H1 (cell line): ENCODE measurements at regions not wholly inside any gene's neighbourhood (a gene's known extent, or its start where the extent isn't known, plus 50 kb on each side); places are given as distances from the start of the nearest gene placed in this dataset.

Experiments
- CTCF ChIA-PET: fragments of 300-600 bp; sonication (Branson Sonifier 250); formaldehyde crosslinking; loops from one replicate; lab custom pipeline; 2021; ENCODE audit not compliant: partially characterized antibody; lab: Charles Lee
- POLR2A ChIA-PET: fragments of 300-600 bp; sonication (Branson Sonifier 250); formaldehyde crosslinking; loops from one replicate; lab custom pipeline; 2021; ENCODE audit warnings: inconsistent platforms; ENCODE audit not compliant: partially characterized antibody; lab: Charles Lee
- DNase-seq, 2 experiments: peaks; one replicate each; pipeline versions ENCODE4 v3.0.0 to v3.0.0-alpha.2; 2010 to 2022; ENCODE audit warnings: low spot score in 2 of 2, low read depth in 1 of 2, mixed read lengths in 1 of 2
- FAIRE-seq: peaks from 2 replicates; lab custom pipeline; 2011; peaks lifted over from hg19 to GRCh38; lab: Jason Lieb, UNC
- H2AFZ ChIP-seq: 2 replicates; pipeline ENCODE4 v1.8.1; 2012; ENCODE audit warnings: low read length, inconsistent platforms
- H2AK5ac ChIP-seq: 2 replicates; pipeline ENCODE4 v1.6.1; 2013; ENCODE audit warnings: low read depth, low read length
- H2BK120ac ChIP-seq: replicated peaks from 2 replicates; pipeline ENCODE3; 2013; ENCODE audit warnings: low read depth, low read length, inconsistent platforms
- H2BK12ac ChIP-seq: 2 replicates; pipeline ENCODE4 v1.6.1; 2013; ENCODE audit warnings: low read depth, low read length
- H2BK15ac ChIP-seq: 2 replicates; pipeline ENCODE4 v1.6.1; 2013; ENCODE audit warnings: low read length
- H2BK20ac ChIP-seq: 2 replicates; pipeline ENCODE4 v1.6.1; 2013; ENCODE audit warnings: low read length
- H2BK5ac ChIP-seq: 2 replicates; pipeline ENCODE4 v1.6.1; 2013; ENCODE audit warnings: low read depth, low read length
- H3K14ac ChIP-seq: 2 replicates; pipeline ENCODE4 v1.6.1; 2013; ENCODE audit warnings: inconsistent platforms; ENCODE audit not compliant: insufficient read length
- H3K18ac ChIP-seq: 2 replicates; pipeline ENCODE4 v1.6.1; 2013; ENCODE audit warnings: low read length; ENCODE audit errors: extremely low read depth
- H3K23ac ChIP-seq: 2 replicates; pipeline ENCODE4 v1.6.1; 2013; ENCODE audit warnings: inconsistent platforms; ENCODE audit not compliant: insufficient read length
- H3K23me2 ChIP-seq: 2 replicates; pipeline ENCODE4 v1.6.1; 2013; ENCODE audit warnings: low read depth, low read length
- H3K27ac ChIP-seq: 2 replicates; pipeline ENCODE4 v1.6.1; 2011; ENCODE audit warnings: low read depth, low read length, inconsistent platforms
- H3K27me3 ChIP-seq, 4 experiments: replicated peaks in 1 of 4; 1 replicate in 1 of 4; 2 replicates in 3 of 4; pipeline versions ENCODE4 v1.6.1 to v1.8.1; 2011 to 2013; ENCODE audit warnings: low read length in 3 of 4, mild to moderate bottlenecking in 3 of 4, inconsistent platforms in 2 of 4, mixed read lengths in 2 of 4, moderate library complexity in 1 of 4; ENCODE audit not compliant: control insufficient read depth in 3 of 4, insufficient read depth in 3 of 4; ENCODE audit errors: extremely low read depth in 1 of 4
- H3K36me3 ChIP-seq, 4 experiments: 2 replicates each; pipeline versions ENCODE4 v1.6.1 to v1.8.1; 2011 to 2013; ENCODE audit warnings: mild to moderate bottlenecking in 4 of 4, low read length in 3 of 4, moderate library complexity in 2 of 4, control low read depth in 1 of 4, inconsistent platforms in 1 of 4; ENCODE audit not compliant: insufficient read depth in 4 of 4, control insufficient read depth in 2 of 4
- H3K4ac ChIP-seq: replicated peaks from 2 replicates; pipeline ENCODE3; 2013; ENCODE audit warnings: low read length, low read depth, mixed read lengths, inconsistent platforms; ENCODE audit not compliant: insufficient read length
- H3K4me1 ChIP-seq, 4 experiments: replicated peaks in 1 of 4; 1 replicate in 1 of 4; 2 replicates in 3 of 4; pipeline versions ENCODE4 v1.6.1 to v1.8.1; 2011 to 2013; ENCODE audit warnings: low read length in 3 of 4, inconsistent platforms in 2 of 4, mixed read lengths in 1 of 4; ENCODE audit not compliant: insufficient read depth in 4 of 4, control insufficient read depth in 3 of 4
- H3K4me2 ChIP-seq, 2 experiments: 2 replicates each; pipeline versions ENCODE4 v1.6.1 to v1.8.1; 2011 to 2013; ENCODE audit warnings: low read depth in 2 of 2, low read length in 2 of 2, control low read depth in 1 of 2, inconsistent platforms in 1 of 2, mild to moderate bottlenecking in 1 of 2; ENCODE audit not compliant: insufficient read depth in 1 of 2
- H3K4me3 ChIP-seq, 4 experiments: fragments of 200-600, 300-600 bp in 1 of 4; sonication (generic), shearing (Covaris generic), sonication (Bioruptor Twin) in 1 of 4; 2 replicates each; pipeline versions ENCODE4 v1.5.1 to v1.8.1; 2011 to 2016; ENCODE audit warnings: low read length in 4 of 4, low read depth in 3 of 4, control low read depth in 2 of 4, inconsistent platforms in 2 of 4, mild to moderate bottlenecking in 2 of 4, mixed read lengths in 1 of 4, moderate library complexity in 1 of 4; ENCODE audit not compliant: insufficient read depth in 2 of 4; ENCODE audit errors: extremely low read depth in 1 of 4
- H3K56ac ChIP-seq: replicated peaks from 2 replicates; pipeline ENCODE3; 2013; ENCODE audit warnings: low read depth, mild to moderate bottlenecking, mixed read lengths, low read length, inconsistent platforms; ENCODE audit not compliant: insufficient read length
- H3K79me1 ChIP-seq: 2 replicates; pipeline ENCODE4 v1.6.1; 2013; ENCODE audit warnings: low read depth, low read length, control low read depth
- H3K79me2 ChIP-seq, 2 experiments: 2 replicates each; pipeline versions ENCODE4 v1.6.1 to v1.8.1; 2012 to 2013; ENCODE audit warnings: low read length in 2 of 2, mild to moderate bottlenecking in 2 of 2, inconsistent platforms in 1 of 2; ENCODE audit not compliant: insufficient read depth in 2 of 2, control insufficient read depth in 1 of 2
- H3K9ac ChIP-seq, 4 experiments: replicated peaks in 1 of 4; 1 replicate in 1 of 4; 2 replicates in 3 of 4; pipeline versions ENCODE4 v1.6.1 to v1.8.1; 2011 to 2013; ENCODE audit warnings: low read depth in 3 of 4, low read length in 3 of 4, control low read depth in 2 of 4, mild to moderate bottlenecking in 2 of 4, moderate library complexity in 2 of 4, inconsistent platforms in 1 of 4; ENCODE audit errors: extremely low read depth in 1 of 4
- H3K9me3 ChIP-seq, 2 experiments: 2 replicates each; pipeline versions ENCODE4 v1.6.1 to v1.8.1; 2012 to 2013; ENCODE audit warnings: mild to moderate bottlenecking in 2 of 2, moderate library complexity in 2 of 2, control low read depth in 1 of 2, inconsistent platforms in 1 of 2, low read depth in 1 of 2, low read length in 1 of 2, mixed read lengths in 1 of 2; ENCODE audit not compliant: insufficient read depth in 2 of 2
- H4K20me1 ChIP-seq, 2 experiments: replicated peaks in 1 of 2; 2 replicates each; pipeline versions ENCODE3 to v1.8.1; 2011 to 2013; ENCODE audit warnings: inconsistent platforms in 2 of 2, low read length in 2 of 2, mild to moderate bottlenecking in 1 of 2; ENCODE audit not compliant: insufficient read depth in 2 of 2, control insufficient read depth in 1 of 2
- H4K5ac ChIP-seq: 2 replicates; pipeline ENCODE4 v1.6.1; 2013; ENCODE audit warnings: low read length, low read depth, mixed read lengths, inconsistent platforms; ENCODE audit not compliant: insufficient read length
- H4K8ac ChIP-seq: 2 replicates; pipeline ENCODE4 v1.8.0; 2013; ENCODE audit warnings: mild to moderate bottlenecking, moderate library complexity, low read length, inconsistent platforms; ENCODE audit not compliant: insufficient read depth; ENCODE audit errors: extremely low read depth
- H4K91ac ChIP-seq: replicated peaks from 2 replicates; pipeline ENCODE3; 2013; ENCODE audit warnings: low read length, mixed read lengths, inconsistent platforms; ENCODE audit not compliant: insufficient read length
- CTCF ChIP-seq, 3 experiments: IDR thresholded peaks; 1 replicate in 2 of 3; 2 replicates in 1 of 3; pipeline versions ENCODE4 v1.5.1 to v1.6.1; 2011; ENCODE audit warnings: low read length in 3 of 3, mild to moderate bottlenecking in 3 of 3, inconsistent platforms in 2 of 3, low read depth in 1 of 3, moderate library complexity in 1 of 3; ENCODE audit not compliant: insufficient read depth in 1 of 3; ENCODE audit errors: control extremely low read depth in 1 of 3
- EZH2 ChIP-seq: fragments of 200-600 bp; sonication (generic); IDR thresholded peaks from 2 replicates; pipeline ENCODE4 v1.7.1; 2012; ENCODE audit warnings: low read depth, mild to moderate bottlenecking, moderate library complexity, low read length, inconsistent platforms; ENCODE audit not compliant: severe bottlenecking
- FOSL1 ChIP-seq: IDR thresholded peaks from 2 replicates; pipeline ENCODE4 v1.6.1; 2011; ENCODE audit warnings: mild to moderate bottlenecking, low read depth, low read length, moderate library complexity; ENCODE audit not compliant: insufficient read depth
- HDAC6 ChIP-seq: IDR thresholded peaks from one replicate; pipeline ENCODE4 v1.7.1; 2012; ENCODE audit warnings: low read depth, mild to moderate bottlenecking, inconsistent platforms, low read length, moderate library complexity
- JUND ChIP-seq: IDR thresholded peaks from 2 replicates; pipeline ENCODE4 v1.6.1; 2011; ENCODE audit warnings: mild to moderate bottlenecking, improper control_type of control experiment, low read length
- KDM1A ChIP-seq: fragments of 200-600, 300-600 bp; sonication (generic); IDR thresholded peaks from 2 replicates; pipeline ENCODE4 v1.7.1; 2016; ENCODE audit warnings: mild to moderate bottlenecking, low read length, borderline replicate concordance
- POLR2A ChIP-seq, 2 experiments: IDR thresholded peaks; 1 replicate in 1 of 2; 2 replicates in 1 of 2; pipeline ENCODE4 v1.6.1; 2011; ENCODE audit warnings: low read depth in 2 of 2, low read length in 2 of 2, mild to moderate bottlenecking in 2 of 2; ENCODE audit errors: control extremely low read depth in 1 of 2
- SUZ12 ChIP-seq: fragments of 200-600 bp; sonication (generic); IDR thresholded peaks from 2 replicates; pipeline ENCODE4 v1.6.1; 2012; ENCODE audit warnings: mild to moderate bottlenecking, inconsistent platforms, low read length, moderate library complexity, mixed read lengths
- TAF1 ChIP-seq: IDR thresholded peaks from 2 replicates; pipeline ENCODE4 v1.6.1; 2011; ENCODE audit warnings: mild to moderate bottlenecking, low read depth, low read length
- ZNF274 ChIP-seq: IDR thresholded peaks from 2 replicates; pipeline ENCODE4 v1.7.0; 2012; ENCODE audit warnings: low read length, borderline replicate concordance; ENCODE audit errors: extremely low read depth
- TF ChIP-seq, protein P1 (sequence below): IDR thresholded peaks from 2 replicates; pipeline ENCODE4 v1.6.1; 2012; ENCODE audit warnings: low read length, inconsistent platforms

- FAIRE-seq = no peak
- TF ChIP-seq JUND (no peak), EZH2 (no peak), HDAC6 (no peak), CTCF (IDR thresholded peaks at IDR 0.05; ENCODE audit: control extremely low read depth in 1 of 3, insufficient read depth in 1 of 3, low read depth in 1 of 3, low read length in 3 of 3) (no peak), SUZ12 (no peak), TAF1 (no peak), POLR2A (IDR thresholded peaks at IDR 0.05; ENCODE audit: control extremely low read depth in 1 of 2, low read depth in 2 of 2, low read length in 2 of 2) (no peak), FOSL1 (no peak), ZNF274 (no peak), KDM1A (no peak)
- TF ChIP-seq, protein P1, sequence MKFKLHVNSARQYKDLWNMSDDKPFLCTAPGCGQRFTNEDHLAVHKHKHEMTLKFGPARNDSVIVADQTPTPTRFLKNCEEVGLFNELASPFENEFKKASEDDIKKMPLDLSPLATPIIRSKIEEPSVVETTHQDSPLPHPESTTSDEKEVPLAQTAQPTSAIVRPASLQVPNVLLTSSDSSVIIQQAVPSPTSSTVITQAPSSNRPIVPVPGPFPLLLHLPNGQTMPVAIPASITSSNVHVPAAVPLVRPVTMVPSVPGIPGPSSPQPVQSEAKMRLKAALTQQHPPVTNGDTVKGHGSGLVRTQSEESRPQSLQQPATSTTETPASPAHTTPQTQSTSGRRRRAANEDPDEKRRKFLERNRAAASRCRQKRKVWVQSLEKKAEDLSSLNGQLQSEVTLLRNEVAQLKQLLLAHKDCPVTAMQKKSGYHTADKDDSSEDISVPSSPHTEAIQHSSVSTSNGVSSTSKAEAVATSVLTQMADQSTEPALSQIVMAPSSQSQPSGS = no peak
These were observed 158.6 kb upstream of the RORA start for GRCh38 chr15:61387675-61388074.

More at GRCh38 chr15:61387675-61388074, 158.6 kb upstream of the RORA start:
- no peak overlapping the region for H2BK15ac ChIP-seq
- H4K20me1 ChIP-seq = no peaks in the 10 kb centered on the region
- no peak overlapping the region for H4K5ac ChIP-seq
- CTCF ChIA-PET = interaction anchor here (1.3 kb wide), 1 partner anchor 20 kb away, joined by 3 read pairs; no protein-coding TSS in a partner anchor
- no peak overlapping the region for H2BK5ac ChIP-seq
- no peak overlapping the region for H3K14ac ChIP-seq
- no peak overlapping the region for H3K4me3 ChIP-seq
- H2BK120ac ChIP-seq = no peak overlapping the region
- no peaks in the 10 kb centered on the region for H3K36me3 ChIP-seq
- no peak overlapping the region for H2BK12ac ChIP-seq
- H3K4me2 ChIP-seq = no peak overlapping the region
- no peak overlapping the region for H4K91ac ChIP-seq
- no peak overlapping the region for H4K8ac ChIP-seq
- no peaks in the 10 kb centered on the region for H3K4me1 ChIP-seq
- no peak overlapping the region for H3K9ac ChIP-seq
- H3K9me3 ChIP-seq = peaks cover 0 to 3% of the 10 kb centered on the region in 2 experiments; a peak in 1 of 4 replicates
- no peak overlapping the region for H3K23ac ChIP-seq
- no peaks in the 10 kb centered on the region for H3K79me2 ChIP-seq
- no peaks in the 10 kb centered on the region for H3K23me2 ChIP-seq
- H3K27me3 ChIP-seq = no peaks in the 10 kb centered on the region
- no peak overlapping the region for H2AK5ac ChIP-seq
- no peaks in the 10 kb centered on the region for H3K79me1 ChIP-seq
- H2BK20ac ChIP-seq = no peak overlapping the region
- no peak for DNase-seq
- POLR2A ChIA-PET = no interaction called here
- H3K18ac ChIP-seq = no peak overlapping the region
- no peak overlapping the region for H3K56ac ChIP-seq
- no peak overlapping the region for H3K27ac ChIP-seq
- no peak overlapping the region for H2AFZ ChIP-seq
- no peak overlapping the region for H3K4ac ChIP-seq
